Hepatocyte (in vitro differentiated cells): ENCODE measurements at regions not wholly inside any gene's neighbourhood (a gene's known extent, or its start where the extent isn't known, plus 50 kb on each side); places are given as distances from the start of the nearest gene placed in this dataset.

ENCODE experiments used
- DNase-seq: peaks from one replicate; pipeline ENCODE4 v3.0.0-alpha.2; 2016; ENCODE audit warnings: low spot score
- H2AFZ ChIP-seq: fragments of 200-600 bp; sonication (generic); 2 replicates; pipeline ENCODE4 v1.6.0; 2016; ENCODE audit warnings: antibody characterized with exemption, mild to moderate bottlenecking
- H3K27ac ChIP-seq: fragments of 200-600 bp; sonication (generic); 2 replicates; pipeline ENCODE4 v1.5.1; 2016; ENCODE audit warnings: mild to moderate bottlenecking
- H3K27me3 ChIP-seq: fragments of 200-600 bp; sonication (generic); 2 replicates; pipeline ENCODE4 v1.6.1; 2016
- H3K36me3 ChIP-seq: fragments of 200-600 bp; sonication (generic); replicated peaks from 2 replicates; pipeline ENCODE4 v1.5.1; 2016; ENCODE audit warnings: low read depth; ENCODE audit not compliant: insufficient read depth
- H3K4me1 ChIP-seq: fragments of 200-600 bp; sonication (generic); 2 replicates; pipeline ENCODE4 v1.5.1; 2016; ENCODE audit warnings: mild to moderate bottlenecking, moderate library complexity; ENCODE audit not compliant: insufficient read depth
- H3K4me2 ChIP-seq: fragments of 200-600 bp; sonication (generic); 2 replicates; pipeline ENCODE4 v1.6.0; 2016
- H3K4me3 ChIP-seq: fragments of 200-600 bp; sonication (generic); 2 replicates; pipeline ENCODE4 v1.5.1; 2016; ENCODE audit warnings: mild to moderate bottlenecking
- H3K79me2 ChIP-seq: fragments of 200-600 bp; sonication (generic); 2 replicates; pipeline ENCODE4 v1.6.0; 2017; ENCODE audit warnings: mild to moderate bottlenecking
- H3K9me2 ChIP-seq: fragments of 200-600 bp; sonication (generic); replicated peaks from 2 replicates; pipeline ENCODE4 v1.6.0; 2017; ENCODE audit warnings: mild to moderate bottlenecking; ENCODE audit not compliant: insufficient read depth
- H3K9me3 ChIP-seq: fragments of 200-600 bp; sonication (generic); 2 replicates; pipeline ENCODE4 v1.5.1; 2016; ENCODE audit warnings: low read depth, mild to moderate bottlenecking
- H4K20me1 ChIP-seq: fragments of 200-600 bp; sonication (generic); 2 replicates; pipeline ENCODE4 v1.6.0; 2016; ENCODE audit warnings: mild to moderate bottlenecking; ENCODE audit not compliant: insufficient read depth, poor library complexity, severe bottlenecking
- CTCF ChIP-seq: fragments of 200-600 bp; sonication (generic); IDR thresholded peaks from 2 replicates; pipeline ENCODE4 v1.5.1; 2016; ENCODE audit warnings: antibody characterized with exemption, mild to moderate bottlenecking; ENCODE audit not compliant: poor library complexity
- EZH2 ChIP-seq: fragments of 200-600 bp; sonication (generic); IDR thresholded peaks from 2 replicates; pipeline ENCODE4 v1.6.1; 2016; ENCODE audit warnings: antibody characterized with exemption, mild to moderate bottlenecking, borderline replicate concordance
- EZH2phosphoT487 ChIP-seq: fragments of 200-600 bp; sonication (generic); IDR thresholded peaks from one replicate; pipeline ENCODE4 v1.6.1; 2018; ENCODE audit warnings: antibody characterized with exemption, mild to moderate bottlenecking, low read depth, moderate library complexity; ENCODE audit not compliant: unreplicated experiment, severe bottlenecking
- WGBS: methylation state at CpG from one replicate; pipeline ENCODE4 v1.1.6; 2016; ENCODE audit warnings: low lambda C conversion rate; ENCODE audit errors: missing lambda C conversion rate; 5-methylcytosine and 5-hydroxymethylcytosine counted together

- H3K4me3 ChIP-seq = no peak overlapping the region
- no peak overlapping the region for H2AFZ ChIP-seq
Observed at GRCh38 chr10:78529262-78529661, 495.6 kb downstream of the RPS24 start.

GRCh38 chr10:78531088-78531487 is 497.4 kb downstream of the RPS24 start:
- Histone ChIP-seq H3K9me2 (no peaks in the 10 kb centered on the region), H3K4me1 (peaks cover 33% of the 10 kb centered on the region), H3K9me3 (no peaks in the 10 kb centered on the region), H3K79me2 (no peaks in the 10 kb centered on the region), H3K36me3 (no peaks in the 10 kb centered on the region), H2AFZ (no peak overlapping the region), H3K4me3 (no peak overlapping the region), H3K27ac (no peak overlapping the region), H3K27me3 (no peaks in the 10 kb centered on the region), H3K4me2 (no peak overlapping the region), H4K20me1 (no peaks in the 10 kb centered on the region)
- TF ChIP-seq EZH2phosphoT487 (no peak), CTCF (no peak), EZH2 (no peak)
- whole genome bisulfite sequencing = 31% methylated on average over 3 of the region's 3 CpGs
- DNase-seq = no peak

More at GRCh38 chr10:78529262-78529661, 495.6 kb downstream of the RPS24 start:
- Histone ChIP-seq H3K9me2 (no peaks in the 10 kb centered on the region), H3K27ac (peak overlapping the region; percentile 67), H3K4me2 (peak overlapping the region; percentile 29), H3K36me3 (no peaks in the 10 kb centered on the region), H4K20me1 (no peaks in the 10 kb centered on the region), H3K79me2 (no peaks in the 10 kb centered on the region), H3K4me1 (peaks cover 19% of the 10 kb centered on the region), H3K9me3 (no peaks in the 10 kb centered on the region), H3K27me3 (no peaks in the 10 kb centered on the region)
- 62% methylated on average over 2 of the region's 2 CpGs for WGBS
- no peak for DNase-seq
- no peak for TF ChIP-seq CTCF
- no peak for TF ChIP-seq EZH2phosphoT487
- no peak for TF ChIP-seq EZH2

GRCh38 chr10:78532480-78533042 is 498.9 kb downstream of the RPS24 start:
- Histone ChIP-seq H3K9me2 (no peaks in the 10 kb centered on the region), H3K4me3 (no peak overlapping the region), H3K27me3 (no peaks in the 10 kb centered on the region), H3K4me2 (no peak overlapping the region), H3K4me1 (peaks cover 46% of the 10 kb centered on the region), H3K79me2 (no peaks in the 10 kb centered on the region), H4K20me1 (no peaks in the 10 kb centered on the region), H3K36me3 (no peaks in the 10 kb centered on the region), H3K27ac (no peak overlapping the region), H3K9me3 (no peaks in the 10 kb centered on the region), H2AFZ (no peak overlapping the region)
- WGBS = 93% methylated on average over 3 of the region's 3 CpGs
- TF ChIP-seq EZH2phosphoT487 (no peak), CTCF (no peak), EZH2 (no peak)
- DNase-seq = no peak
